NT2/D1 (cell line): ENCODE measurements at regions not wholly inside any gene's neighbourhood (a gene's known extent, or its start where the extent isn't known, plus 50 kb on each side); places are given as distances from the start of the nearest gene placed in this dataset.
A peak's percentile ranks its signal among the peaks of the same experiment; 100 is the strongest.
"Not testable (repeated sequence)": the region's sequence is repeated elsewhere in the genome, so short reads cannot be mapped to it uniquely, and the experiment has no call there.

Experiments
- DNase-seq: peaks from one replicate; pipeline ENCODE4 v3.0.0-alpha.2; 2011; ENCODE audit warnings: low read depth, low spot score
- H3K27me3 ChIP-seq: 2 replicates; pipeline ENCODE4 v1.6.0; 2011; ENCODE audit warnings: mild to moderate bottlenecking; ENCODE audit not compliant: insufficient read length, insufficient read depth
- H3K36me3 ChIP-seq: 2 replicates; pipeline ENCODE4 v1.6.1; 2011; ENCODE audit warnings: mild to moderate bottlenecking, low read length, mixed read lengths; ENCODE audit not compliant: insufficient read depth, insufficient read length
- H3K4me1 ChIP-seq: 2 replicates; pipeline ENCODE4 v1.5.1; 2011; ENCODE audit not compliant: insufficient read depth, insufficient read length
- H3K4me3 ChIP-seq: 2 replicates; pipeline ENCODE4 v1.5.1; 2011; ENCODE audit warnings: low read depth; ENCODE audit not compliant: insufficient read length
- H3K9ac ChIP-seq: 2 replicates; pipeline ENCODE4 v1.6.0; 2011; ENCODE audit warnings: low read depth; ENCODE audit not compliant: insufficient read length
- H3K9me3 ChIP-seq: 2 replicates; pipeline ENCODE4 v1.5.1; 2011; ENCODE audit warnings: mild to moderate bottlenecking, low read length; ENCODE audit not compliant: insufficient read depth
- SUZ12 ChIP-seq: IDR thresholded peaks from 2 replicates; pipeline ENCODE4 v1.6.1; 2011; ENCODE audit not compliant: insufficient read length, insufficient read depth; ENCODE audit errors: extremely low read depth
- YY1 ChIP-seq: IDR thresholded peaks from 2 replicates; pipeline ENCODE4 v1.6.1; 2011; ENCODE audit not compliant: insufficient read length, insufficient read depth
- ZNF274 ChIP-seq: IDR thresholded peaks from 2 replicates; pipeline ENCODE4 v1.6.1; 2011; ENCODE audit warnings: mild to moderate bottlenecking, low read depth, low read length

GRCh38 chr1:9442986-9443385, 96.3 kb upstream of the SLC25A33 start:
- Histone ChIP-seq H3K4me1 (peaks cover 3% of the 10 kb centered on the region), H3K9ac (no peak overlapping the region), H3K9me3 (no peaks in the 10 kb centered on the region), H3K4me3 (no peak overlapping the region), H3K27me3 (no peaks in the 10 kb centered on the region), H3K36me3 (no peaks in the 10 kb centered on the region)
- TF ChIP-seq SUZ12 (no peak), ZNF274 (no peak), YY1 (no peak)
- no peak for DNase-seq

- Histone ChIP-seq H3K4me3 (no peak overlapping the region), H3K9me3 (no peaks in the 10 kb centered on the region), H3K9ac (no peak overlapping the region), H3K4me1 (peaks cover 6% of the 10 kb centered on the region), H3K27me3 (no peaks in the 10 kb centered on the region), H3K36me3 (no peaks in the 10 kb centered on the region)
- no peak for DNase-seq
- TF ChIP-seq SUZ12 (no peak), ZNF274 (no peak), YY1 (no peak)
Observed at GRCh38 chr1:9443913-9444445, 95.3 kb upstream of the SLC25A33 start.

GRCh38 chr1:9444532-9444931, 94.7 kb upstream of the SLC25A33 start:
- TF ChIP-seq YY1, result no peak
- TF ChIP-seq SUZ12, result no peak
- no peak for TF ChIP-seq ZNF274
- DNase-seq, result no peak
- peaks cover 7% of the 10 kb centered on the region for H3K4me1 ChIP-seq
- no peaks in the 10 kb centered on the region for H3K27me3 ChIP-seq
- H3K9ac ChIP-seq, result no peak overlapping the region
- H3K9me3 ChIP-seq, result no peaks in the 10 kb centered on the region
- H3K4me3 ChIP-seq, result no peak overlapping the region
- no peaks in the 10 kb centered on the region for H3K36me3 ChIP-seq

- H3K4me3 ChIP-seq, result not testable (repeated sequence)
- peaks cover 10% of the 10 kb centered on the region for H3K4me1 ChIP-seq
Observed at GRCh38 chr1:9445081-9445480, 94.2 kb upstream of the SLC25A33 start.

GRCh38 chr1:9447215-9447960, 91.9 kb upstream of the SLC25A33 start:
- no peaks in the 10 kb centered on the region for H3K27me3 ChIP-seq
- TF ChIP-seq SUZ12, result no peak
- TF ChIP-seq ZNF274, result no peak
- no peak for TF ChIP-seq YY1
- DNase-seq, result no peak
- H3K36me3 ChIP-seq, result no peaks in the 10 kb centered on the region
- H3K4me1 ChIP-seq, result peaks cover 11% of the 10 kb centered on the region
- no peak overlapping the region for H3K4me3 ChIP-seq
- H3K9me3 ChIP-seq, result no peaks in the 10 kb centered on the region
- no peak overlapping the region for H3K9ac ChIP-seq

More at GRCh38 chr1:9445081-9445480, 94.2 kb upstream of the SLC25A33 start:
- DNase-seq, H3K9ac ChIP-seq, H3K9me3 ChIP-seq, H3K36me3 ChIP-seq, H3K27me3 ChIP-seq: not testable (repeated sequence)

GRCh38 chr1:9448132-9449109, 90.8 kb upstream of the SLC25A33 start:
- no peaks in the 10 kb centered on the region for H3K36me3 ChIP-seq
- no peak overlapping the region for H3K4me3 ChIP-seq

GRCh38 chr1:9449110-9449627, 90.1 kb upstream of the SLC25A33 start:
- TF ChIP-seq ZNF274 (no peak), YY1 (no peak), SUZ12 (no peak)
- Histone ChIP-seq H3K4me1 (peaks cover 17% of the 10 kb centered on the region), H3K4me3 (no peak overlapping the region), H3K9me3 (no peaks in the 10 kb centered on the region), H3K27me3 (no peaks in the 10 kb centered on the region), H3K36me3 (no peaks in the 10 kb centered on the region), H3K9ac (peak overlapping the region; percentile 67)
- no peak for DNase-seq

More at GRCh38 chr1:9448132-9449109, 90.8 kb upstream of the SLC25A33 start:
- no peak for DNase-seq
- Histone ChIP-seq H3K9ac (peak overlapping the region; percentile 67), H3K27me3 (no peaks in the 10 kb centered on the region), H3K4me1 (peaks cover 13% of the 10 kb centered on the region), H3K9me3 (no peaks in the 10 kb centered on the region)
- no peak for TF ChIP-seq ZNF274
- no peak for TF ChIP-seq YY1
- no peak for TF ChIP-seq SUZ12
